PC-9 (cell line): ENCODE measurements at regions not wholly inside any gene's neighbourhood (a gene's known extent, or its start where the extent isn't known, plus 50 kb on each side); places are given as distances from the start of the nearest gene placed in this dataset.

Experiments
- CTCF ChIP-seq: fragments of 200-600 bp; sonication (generic); conservative IDR thresholded peaks from 2 replicates; pipeline ENCODE4 v1.6.1; 2017; ENCODE audit warnings: mixed run types, antibody characterized with exemption, mild to moderate bottlenecking, moderate library complexity
- EZH2 ChIP-seq: fragments of 200-600 bp; sonication (generic); IDR thresholded peaks from 2 replicates; pipeline ENCODE4 v1.8.0; 2017; ENCODE audit warnings: antibody characterized with exemption, low read depth

DNA sequence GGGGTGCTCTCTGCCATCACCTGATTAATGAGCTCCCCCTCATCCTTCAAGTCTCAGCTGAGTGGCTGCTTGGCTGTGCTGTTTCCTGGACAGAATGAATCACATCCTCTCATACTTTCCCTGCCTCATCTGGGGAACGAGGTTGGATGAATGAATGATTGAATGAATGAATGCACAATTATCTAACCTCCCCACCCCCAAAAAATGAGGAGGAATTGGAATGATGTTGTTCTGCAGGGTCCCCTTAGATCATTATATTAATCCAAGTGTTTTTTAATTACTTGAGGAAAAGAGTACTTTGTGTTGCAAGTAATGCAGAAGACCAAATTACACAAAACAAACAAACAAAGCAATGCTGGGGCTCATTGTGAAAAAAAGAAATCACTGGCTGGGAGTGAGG is 240.2 kb downstream of the BUB3 start:
- TF ChIP-seq CTCF: no peak
- no peak for TF ChIP-seq EZH2
